ENCODE measurements at regions not wholly inside any gene's neighbourhood (a gene's known extent, or its start where the extent isn't known, plus 50 kb on each side); places are given as distances from the start of the nearest gene placed in this dataset.

GRCh38 chr9:120324461-120324860 is 255.5 kb downstream of the CDK5RAP2 start:
- TF ChIP-seq, protein P1, sequence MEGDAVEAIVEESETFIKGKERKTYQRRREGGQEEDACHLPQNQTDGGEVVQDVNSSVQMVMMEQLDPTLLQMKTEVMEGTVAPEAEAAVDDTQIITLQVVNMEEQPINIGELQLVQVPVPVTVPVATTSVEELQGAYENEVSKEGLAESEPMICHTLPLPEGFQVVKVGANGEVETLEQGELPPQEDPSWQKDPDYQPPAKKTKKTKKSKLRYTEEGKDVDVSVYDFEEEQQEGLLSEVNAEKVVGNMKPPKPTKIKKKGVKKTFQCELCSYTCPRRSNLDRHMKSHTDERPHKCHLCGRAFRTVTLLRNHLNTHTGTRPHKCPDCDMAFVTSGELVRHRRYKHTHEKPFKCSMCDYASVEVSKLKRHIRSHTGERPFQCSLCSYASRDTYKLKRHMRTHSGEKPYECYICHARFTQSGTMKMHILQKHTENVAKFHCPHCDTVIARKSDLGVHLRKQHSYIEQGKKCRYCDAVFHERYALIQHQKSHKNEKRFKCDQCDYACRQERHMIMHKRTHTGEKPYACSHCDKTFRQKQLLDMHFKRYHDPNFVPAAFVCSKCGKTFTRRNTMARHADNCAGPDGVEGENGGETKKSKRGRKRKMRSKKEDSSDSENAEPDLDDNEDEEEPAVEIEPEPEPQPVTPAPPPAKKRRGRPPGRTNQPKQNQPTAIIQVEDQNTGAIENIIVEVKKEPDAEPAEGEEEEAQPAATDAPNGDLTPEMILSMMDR (IDR thresholded peaks at IDR 0.05 in 8 of 11, conservative IDR thresholded peaks at IDR 0.05 in 3 of 11): no peak
- TF ChIP-seq POLR2A (IDR thresholded peaks at IDR 0.05) (no peak), POLR2AphosphoS5 (IDR thresholded peaks at IDR 0.05) (no peak)

All from spleen (tissue), 7 donors.